ENCODE measurements at regions not wholly inside any gene's neighbourhood (a gene's known extent, or its start where the extent isn't known, plus 50 kb on each side); places are given as distances from the start of the nearest gene placed in this dataset.

DNA sequence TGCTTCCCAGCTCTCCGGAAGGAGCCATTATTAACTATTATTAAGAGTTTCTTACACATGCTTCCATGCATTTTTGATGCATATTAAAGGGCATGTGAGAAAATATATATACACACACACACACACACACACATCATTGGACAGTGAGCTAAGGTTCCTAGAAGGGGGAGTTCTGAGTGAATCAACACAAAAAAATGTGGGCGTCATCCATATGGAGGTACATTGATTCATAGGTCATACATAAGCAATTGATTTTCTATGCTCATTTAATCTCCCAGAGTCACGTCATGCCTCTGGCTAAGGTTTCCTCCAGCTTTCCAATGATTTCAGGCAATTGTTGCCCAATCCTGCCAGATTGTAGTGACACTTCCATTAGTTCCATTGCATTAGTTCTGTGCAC is 269.4 kb downstream of the DNAJB9 start:
- DNase-seq = no peak
- Histone ChIP-seq H3K9me3 (ENCODE audit: control insufficient read depth in 4 of 4, insufficient read depth in 3 of 4, low read length in 3 of 4) (no peaks in the 10 kb centered on the region), H3K4me1 (ENCODE audit: control insufficient read depth in 5 of 5, insufficient read depth in 5 of 5, low read length in 5 of 5) (peaks cover 0 to 12% (median 0%) of the 10 kb centered on the region in 5 donors), H3K27me3 (ENCODE audit: control insufficient read depth in 3 of 3, insufficient read depth in 3 of 3, low read length in 2 of 3) (no peaks in the 10 kb centered on the region), H3K36me3 (ENCODE audit: control insufficient read depth in 4 of 4, insufficient read depth in 4 of 4, low read length in 4 of 4) (no peaks in the 10 kb centered on the region), H3K4me3 (no peak overlapping the region), H3K9ac (ENCODE audit: insufficient read depth in 1 of 2, low read length in 2 of 2) (no peak overlapping the region), H3K27ac (ENCODE audit: low read depth in 1 of 2, low read length in 1 of 2) (no peak overlapping the region)
- no peak for ATAC-seq (ENCODE audit: insufficient read depth, low FRiP score)
- 29 to 31% methylated on average over 3 of the region's 3 CpGs for WGBS, 2 donors
- no peak for TF ChIP-seq CTCF (IDR thresholded peaks at IDR 0.05; ENCODE audit: control extremely low read depth, extremely low read depth)

DNA sequence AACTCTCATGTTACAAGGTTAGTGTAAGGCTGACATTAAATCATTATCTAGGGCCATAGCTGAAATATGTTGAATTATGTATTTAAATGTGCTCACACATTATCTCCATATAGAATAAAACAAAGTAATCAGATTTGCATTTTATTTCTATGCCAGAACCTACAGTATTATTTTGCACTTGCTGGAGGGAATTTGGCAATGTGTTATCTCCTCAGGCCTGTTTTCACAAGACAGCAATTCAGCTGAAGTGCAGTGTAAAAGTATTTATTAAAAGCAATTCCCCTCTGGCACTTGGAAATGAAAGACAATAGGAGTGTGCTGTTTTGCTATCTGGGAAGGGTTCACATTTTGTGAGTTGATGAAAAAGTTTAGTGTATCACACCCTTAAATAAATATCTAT is 276.3 kb downstream of the DNAJB9 start:
- Histone ChIP-seq H3K9ac (ENCODE audit: insufficient read depth in 1 of 2, low read length in 2 of 2) (no peak overlapping the region), H3K9me3 (ENCODE audit: control insufficient read depth in 4 of 4, insufficient read depth in 3 of 4, low read length in 3 of 4) (no peaks in the 10 kb centered on the region), H3K4me3 (no peak overlapping the region), H3K36me3 (ENCODE audit: control insufficient read depth in 4 of 4, insufficient read depth in 4 of 4, low read length in 4 of 4) (no peaks in the 10 kb centered on the region), H3K27me3 (ENCODE audit: control insufficient read depth in 3 of 3, insufficient read depth in 3 of 3, low read length in 2 of 3) (no peaks in the 10 kb centered on the region), H3K27ac (ENCODE audit: low read depth in 1 of 2, low read length in 1 of 2) (no peak overlapping the region), H3K4me1 (ENCODE audit: control insufficient read depth in 5 of 5, insufficient read depth in 5 of 5, low read length in 5 of 5) (no peaks in the 10 kb centered on the region)
- no peak for TF ChIP-seq CTCF (IDR thresholded peaks at IDR 0.05; ENCODE audit: control extremely low read depth, extremely low read depth)
- no peak for DNase-seq
- ATAC-seq (ENCODE audit: insufficient read depth, low FRiP score) = no peak

- DNase-seq = no peak
- TF ChIP-seq CTCF (IDR thresholded peaks at IDR 0.05; ENCODE audit: control extremely low read depth, extremely low read depth) = no peak
- Histone ChIP-seq H3K27me3 (ENCODE audit: control insufficient read depth in 3 of 3, insufficient read depth in 3 of 3, low read length in 2 of 3) (no peaks in the 10 kb centered on the region), H3K4me1 (ENCODE audit: control insufficient read depth in 5 of 5, insufficient read depth in 5 of 5, low read length in 5 of 5) (no peaks in the 10 kb centered on the region), H3K36me3 (ENCODE audit: control insufficient read depth in 4 of 4, insufficient read depth in 4 of 4, low read length in 4 of 4) (no peaks in the 10 kb centered on the region), H3K9me3 (ENCODE audit: control insufficient read depth in 4 of 4, insufficient read depth in 3 of 4, low read length in 3 of 4) (no peaks in the 10 kb centered on the region), H3K9ac (ENCODE audit: insufficient read depth in 1 of 2, low read length in 2 of 2) (no peak overlapping the region), H3K4me3 (no peak overlapping the region), H3K27ac (ENCODE audit: low read depth in 1 of 2, low read length in 1 of 2) (no peak overlapping the region)
- 84 to 90% methylated on average over 7 of the region's 7 CpGs for WGBS, 2 donors
- no peak for ATAC-seq (ENCODE audit: insufficient read depth, low FRiP score)
These were observed 276.8 kb downstream of the DNAJB9 start for GRCh38 chr7:108846471-108846870.

DNA sequence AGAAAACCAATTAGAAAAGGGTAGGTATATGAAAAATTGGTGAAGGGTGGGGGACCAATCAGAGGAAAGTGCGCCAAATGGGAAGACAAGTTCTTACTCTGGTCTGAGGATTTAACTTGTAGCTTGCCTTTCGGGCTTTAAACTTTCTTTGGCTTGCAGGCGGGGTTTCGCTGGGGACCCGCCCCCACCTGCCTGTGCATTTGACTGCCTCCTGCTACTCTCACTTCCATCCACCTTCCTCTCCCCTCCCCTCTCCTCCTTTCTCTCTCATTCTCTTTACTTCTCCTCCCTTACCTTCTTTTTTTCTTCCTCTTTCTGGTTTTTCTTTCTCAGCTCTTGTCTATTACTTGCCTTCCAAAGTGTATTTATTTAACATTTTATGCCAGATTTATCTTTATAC is 278.8 kb downstream of the DNAJB9 start:
- no peaks in the 10 kb centered on the region for H3K36me3 ChIP-seq (ENCODE audit: control insufficient read depth in 4 of 4, insufficient read depth in 4 of 4, low read length in 4 of 4)
- ATAC-seq (ENCODE audit: insufficient read depth, low FRiP score) (no peak), DNase-seq (no peak)
- H3K27ac ChIP-seq (ENCODE audit: low read depth in 1 of 2, low read length in 1 of 2) = no peak overlapping the region
- H3K27me3 ChIP-seq (ENCODE audit: control insufficient read depth in 3 of 3, insufficient read depth in 3 of 3, low read length in 2 of 3) = no peaks in the 10 kb centered on the region
- TF ChIP-seq CTCF (IDR thresholded peaks at IDR 0.05; ENCODE audit: control extremely low read depth, extremely low read depth) = no peak
- H3K4me3 ChIP-seq = no peak overlapping the region
- no peak overlapping the region for H3K9ac ChIP-seq (ENCODE audit: insufficient read depth in 1 of 2, low read length in 2 of 2)
- no peaks in the 10 kb centered on the region for H3K9me3 ChIP-seq (ENCODE audit: control insufficient read depth in 4 of 4, insufficient read depth in 3 of 4, low read length in 3 of 4)
- 87 to 94% methylated on average over 5 of the region's 5 CpGs for WGBS, 2 donors
- no peaks in the 10 kb centered on the region for H3K4me1 ChIP-seq (ENCODE audit: control insufficient read depth in 5 of 5, insufficient read depth in 5 of 5, low read length in 5 of 5)
